ENCODE measurements at regions not wholly inside any gene's neighbourhood (a gene's known extent, or its start where the extent isn't known, plus 50 kb on each side); places are given as distances from the start of the nearest gene placed in this dataset.

- H3K4me2 ChIP-seq (ENCODE audit: control insufficient read depth, insufficient read depth), result no peak overlapping the region
These were observed 156.9 kb upstream of the SNX19 start for GRCh38 chr11:131073167-131073566.

More at GRCh38 chr11:131073167-131073566, 156.9 kb upstream of the SNX19 start:
- H3K4me3 ChIP-seq, result no peak overlapping the region
- FAIRE-seq (no peak), ATAC-seq (no peak), DNase-seq (ENCODE audit: low read depth, low spot score) (no peak)
- H4K20me1 ChIP-seq (ENCODE audit: control insufficient read depth, insufficient read depth), result no peaks in the 10 kb centered on the region
- TF ChIP-seq SIN3A (IDR thresholded peaks at IDR 0.05; ENCODE audit: low read depth, low read length) (no peak), SREBF1 (IDR thresholded peaks at IDR 0.05; ENCODE audit: low read length) (no peak), ZNF622 (IDR thresholded peaks at IDR 0.05) (no peak), ATF3 (IDR thresholded peaks at IDR 0.05; ENCODE audit: borderline replicate concordance, extremely low read depth, low read depth, low read length) (no peak), PRDM15 (CRISPR knock-in tag; IDR thresholded peaks at IDR 0.05) (no peak), ZNF384 (IDR thresholded peaks at IDR 0.05; ENCODE audit: borderline replicate concordance, low read depth, low read length) (no peak), SPI1 (IDR thresholded peaks at IDR 0.05; ENCODE audit: borderline replicate concordance, insufficient read depth, low read depth, low read length) (no peak)
- 0% methylated on average over 2 of the region's 2 CpGs for WGBS (ENCODE audit: insufficient coverage, insufficient replicate concordance, low lambda C conversion rate, missing lambda C conversion rate)
- no peak overlapping the region for H3K9ac ChIP-seq (ENCODE audit: control insufficient read depth, insufficient read depth, low read length)
- in situ Hi-C loops (cut with MboI), result loop anchor here (5.0 kb wide), 1 partner anchor 599 kb away; no protein-coding TSS in a partner anchor
- BruUV-seq (replicated peaks), result no TSS peak
- no peaks in the 10 kb centered on the region for H3K4me1 ChIP-seq (ENCODE audit: control insufficient read depth, insufficient read depth, low read length)
- intact Hi-C loops (cut with micrococcal nuclease; ENCODE audit: unreplicated experiment), result no loop called here
- CTCF ChIA-PET, result interaction anchor here (1.9 kb wide), 1 partner anchor 9 kb away, joined by 7 read pairs; no protein-coding TSS in a partner anchor
- POLR2A ChIA-PET, result interaction anchor here (0.6 kb wide), 1 partner anchor 37 kb away, joined by 3 read pairs; no protein-coding TSS in a partner anchor
- peaks cover 0 to 3% of the 10 kb centered on the region in 2 experiments; a peak in 2 of 4 replicates for H3K27me3 ChIP-seq (replicated peaks in 1 of 2; ENCODE audit: control insufficient read depth in 2 of 2, insufficient read depth in 2 of 2, low read length in 1 of 2)
- H2AFZ ChIP-seq (ENCODE audit: control insufficient read depth, low read depth, low read length), result no peak overlapping the region
- no peaks in the 10 kb centered on the region for H3K36me3 ChIP-seq (ENCODE audit: control insufficient read depth in 2 of 2, insufficient read depth in 2 of 2, low read length in 1 of 2)
- RAD21 ChIA-PET (ENCODE audit: unreplicated experiment), result no interaction called here
- no peaks in the 10 kb centered on the region for H3K79me2 ChIP-seq (ENCODE audit: control insufficient read depth, insufficient read depth, low read length)
- no peak overlapping the region for H3K27ac ChIP-seq (ENCODE audit: control insufficient read depth, insufficient read depth)
- SMC1A ChIA-PET (ENCODE audit: uncharacterized antibody, unreplicated experiment), result interaction anchor here (1.0 kb wide), 1 partner anchor 9 kb away, joined by 4 read pairs; no protein-coding TSS in a partner anchor
- H3K9me3 ChIP-seq (replicated peaks; ENCODE audit: control insufficient read depth, insufficient read depth, low read length), result no peaks in the 10 kb centered on the region

Measured in GM12878 (cell line).